ENCODE measurements at regions not wholly inside any gene's neighbourhood (a gene's known extent, or its start where the extent isn't known, plus 50 kb on each side); places are given as distances from the start of the nearest gene placed in this dataset.

DNA sequence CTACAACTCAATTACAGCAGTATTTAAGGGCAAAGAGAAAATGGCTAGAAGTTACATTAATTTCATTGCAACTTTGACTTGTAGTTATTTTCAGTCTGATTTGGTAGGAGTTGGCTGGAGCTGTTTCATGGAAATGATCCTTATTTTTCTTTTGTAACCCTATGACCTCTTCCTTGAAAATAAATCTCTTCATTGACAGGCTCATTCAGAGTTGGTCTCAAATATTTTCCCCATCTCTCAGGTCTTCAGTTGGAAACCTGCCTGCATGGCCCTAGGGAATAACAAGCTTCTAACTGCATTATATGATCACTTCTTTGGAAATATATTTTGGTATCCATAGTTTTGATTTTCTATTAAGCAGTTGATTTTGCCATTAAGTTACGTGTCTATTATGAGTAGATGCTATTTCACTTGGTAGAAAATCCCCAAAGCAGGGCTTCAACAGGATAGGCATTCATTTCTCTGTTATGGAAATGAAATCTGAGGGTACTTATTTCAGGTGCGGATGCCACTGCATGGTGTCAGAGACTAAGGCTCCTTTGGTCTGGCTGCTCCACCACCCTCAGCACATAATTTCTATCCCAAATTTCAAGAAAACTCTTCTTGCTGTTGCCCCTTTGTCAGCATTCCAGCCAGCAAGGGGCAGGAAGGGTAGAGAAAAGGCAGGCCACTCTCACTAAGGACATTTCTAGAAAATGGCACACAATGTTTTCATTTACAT lies 502.5 kb downstream of the SPRY1 start:
- peaks cover 0 to 4% (median 0%) of the 10 kb centered on the region in 11 donors for H3K9me3 ChIP-seq
- peaks cover 3 to 28% (median 20%) of the 10 kb centered on the region in 9 donors for H3K4me1 ChIP-seq
- DNase-seq (no peak), ATAC-seq (no peak)
- H3K4me3 ChIP-seq = no peak overlapping the region
- H3K27me3 ChIP-seq = no peaks in the 10 kb centered on the region
- TF ChIP-seq, protein P1, sequence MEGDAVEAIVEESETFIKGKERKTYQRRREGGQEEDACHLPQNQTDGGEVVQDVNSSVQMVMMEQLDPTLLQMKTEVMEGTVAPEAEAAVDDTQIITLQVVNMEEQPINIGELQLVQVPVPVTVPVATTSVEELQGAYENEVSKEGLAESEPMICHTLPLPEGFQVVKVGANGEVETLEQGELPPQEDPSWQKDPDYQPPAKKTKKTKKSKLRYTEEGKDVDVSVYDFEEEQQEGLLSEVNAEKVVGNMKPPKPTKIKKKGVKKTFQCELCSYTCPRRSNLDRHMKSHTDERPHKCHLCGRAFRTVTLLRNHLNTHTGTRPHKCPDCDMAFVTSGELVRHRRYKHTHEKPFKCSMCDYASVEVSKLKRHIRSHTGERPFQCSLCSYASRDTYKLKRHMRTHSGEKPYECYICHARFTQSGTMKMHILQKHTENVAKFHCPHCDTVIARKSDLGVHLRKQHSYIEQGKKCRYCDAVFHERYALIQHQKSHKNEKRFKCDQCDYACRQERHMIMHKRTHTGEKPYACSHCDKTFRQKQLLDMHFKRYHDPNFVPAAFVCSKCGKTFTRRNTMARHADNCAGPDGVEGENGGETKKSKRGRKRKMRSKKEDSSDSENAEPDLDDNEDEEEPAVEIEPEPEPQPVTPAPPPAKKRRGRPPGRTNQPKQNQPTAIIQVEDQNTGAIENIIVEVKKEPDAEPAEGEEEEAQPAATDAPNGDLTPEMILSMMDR (IDR thresholded peaks at IDR 0.05) = no peak
- peak overlapping the region in 3 of 10 donors; percentile 5 to 37 (median 9) for H3K27ac ChIP-seq
- WGBS, 2 donors = 92 to 95% methylated on average over 2 of the region's 2 CpGs
- intact Hi-C loops (cut with DNase I) = no loop called here
- no peaks in the 10 kb centered on the region for H3K36me3 ChIP-seq

DNA sequence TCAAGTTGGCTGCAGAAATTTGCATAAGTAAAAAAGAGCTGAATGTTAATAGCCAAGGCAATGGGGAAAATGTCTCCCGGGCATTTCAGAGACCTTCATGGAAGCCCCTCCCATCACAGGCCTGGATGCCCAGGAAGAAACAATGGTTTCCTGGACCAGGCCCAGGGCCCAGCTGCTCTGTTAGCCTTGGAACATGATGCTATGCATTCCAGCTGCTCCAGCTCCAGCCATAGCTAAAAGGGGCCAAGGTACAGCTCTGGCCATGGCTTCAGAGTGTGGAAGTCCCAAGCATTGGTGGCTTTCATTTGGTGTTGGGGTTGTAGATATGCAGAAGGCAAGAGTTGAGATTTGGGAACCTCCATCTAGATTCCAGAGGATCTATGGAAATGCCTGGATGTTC lies 508.3 kb downstream of the SPRY1 start:
- DNase-seq (no peak), ATAC-seq (no peak)
- H3K27me3 ChIP-seq = no peaks in the 10 kb centered on the region
- intact Hi-C loops (cut with DNase I) = loop anchor here in 1 of 10 donors (10.0 kb wide), 1 partner anchor 170 kb away; no protein-coding TSS in a partner anchor
- H3K36me3 ChIP-seq = no peaks in the 10 kb centered on the region
- H3K27ac ChIP-seq = no peak overlapping the region
- H3K9me3 ChIP-seq = peaks cover 0 to 15% (median 0%) of the 10 kb centered on the region in 11 donors
- H3K4me1 ChIP-seq = peaks cover 0 to 7% (median 0%) of the 10 kb centered on the region in 9 donors
- TF ChIP-seq, protein P1 (IDR thresholded peaks at IDR 0.05) = no peak
- WGBS, 2 donors = 88 to 97% methylated on average over 1 of the region's 1 CpG
- H3K4me3 ChIP-seq = no peak overlapping the region

DNA sequence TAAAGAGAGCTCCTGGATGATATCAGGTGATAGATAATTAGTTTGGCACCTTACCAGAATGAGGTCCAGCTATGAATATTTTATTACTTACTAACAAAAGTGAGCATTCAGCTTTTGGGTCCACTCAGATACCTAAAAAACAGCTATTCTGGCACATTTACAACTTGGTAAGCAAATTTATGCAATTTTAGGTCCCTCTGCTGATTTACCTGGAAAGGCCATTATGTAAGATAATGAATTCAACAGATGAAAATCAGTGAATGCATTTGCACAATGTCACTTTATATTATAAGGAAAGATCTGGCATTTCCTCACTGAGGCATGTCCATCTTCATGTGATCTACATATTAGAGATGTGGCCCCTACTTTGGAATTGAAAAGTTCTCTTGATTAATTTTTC lies 517.0 kb downstream of the SPRY1 start:
- TF ChIP-seq, protein P1 (IDR thresholded peaks at IDR 0.05) = no peak
- ATAC-seq = no peak
- intact Hi-C loops (cut with DNase I) = no loop called here
- H3K27me3 ChIP-seq = no peaks in the 10 kb centered on the region
- DNase-seq = no peak
- H3K36me3 ChIP-seq = no peaks in the 10 kb centered on the region
- no peaks in the 10 kb centered on the region for H3K9me3 ChIP-seq
- H3K27ac ChIP-seq = no peak overlapping the region
- no peak overlapping the region for H3K4me3 ChIP-seq
- peaks cover 0 to 6% (median 0%) of the 10 kb centered on the region in 9 donors for H3K4me1 ChIP-seq

DNA sequence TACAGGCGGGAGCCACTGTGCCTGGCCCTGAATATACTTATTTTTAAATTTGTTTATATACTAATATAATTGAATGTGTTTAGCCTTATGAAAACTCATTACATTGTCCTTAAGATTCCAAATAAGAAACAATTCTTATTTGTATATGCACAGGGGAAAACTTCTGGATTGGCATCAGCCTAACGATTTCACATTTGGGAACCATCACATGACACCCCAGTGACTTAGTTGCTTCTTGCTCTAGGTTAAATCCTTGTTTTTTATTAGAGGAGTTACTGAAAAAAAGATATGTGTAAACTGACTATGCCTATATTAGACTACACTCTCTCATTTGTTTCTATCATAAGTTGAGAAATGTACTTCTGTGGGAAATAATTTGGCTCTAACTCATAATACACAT lies 520.2 kb downstream of the SPRY1 start:
- DNase-seq (no peak), ATAC-seq (no peak)
- WGBS, 2 donors = 83 to 89% methylated on average over 2 of the region's 2 CpGs
- H3K27ac ChIP-seq = no peak overlapping the region
- H3K9me3 ChIP-seq = no peaks in the 10 kb centered on the region
- TF ChIP-seq, protein P1 (IDR thresholded peaks at IDR 0.05) = no peak
- H3K4me3 ChIP-seq = no peak overlapping the region
- H3K36me3 ChIP-seq = no peaks in the 10 kb centered on the region
- H3K4me1 ChIP-seq = peaks cover 0 to 10% (median 0%) of the 10 kb centered on the region in 9 donors
- H3K27me3 ChIP-seq = no peaks in the 10 kb centered on the region
- intact Hi-C loops (cut with DNase I) = no loop called here
